ENCODE measurements at regions not wholly inside any gene's neighbourhood (a gene's known extent, or its start where the extent isn't known, plus 50 kb on each side); places are given as distances from the start of the nearest gene placed in this dataset.

DNA sequence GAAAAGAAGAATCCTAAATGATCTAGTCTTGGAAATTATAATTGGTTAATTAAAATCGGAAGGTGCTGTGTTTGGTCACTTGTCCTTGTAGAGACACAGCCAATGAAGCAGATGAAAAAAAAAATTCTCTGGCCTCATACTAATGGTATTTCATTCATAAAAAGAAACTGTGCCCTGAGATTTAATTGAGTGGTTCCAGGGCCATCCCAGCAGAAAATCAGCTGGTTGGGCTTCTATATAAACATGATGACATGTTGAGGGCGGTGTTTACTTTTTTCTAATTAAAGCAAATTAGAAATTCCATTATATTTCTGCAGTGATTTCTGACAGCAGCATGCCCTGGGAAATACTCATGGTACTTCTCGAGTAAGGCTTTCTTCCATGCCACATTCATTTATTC is 191.9 kb upstream of the KCNJ16 start (continued):
- TF ChIP-seq, protein P1, sequence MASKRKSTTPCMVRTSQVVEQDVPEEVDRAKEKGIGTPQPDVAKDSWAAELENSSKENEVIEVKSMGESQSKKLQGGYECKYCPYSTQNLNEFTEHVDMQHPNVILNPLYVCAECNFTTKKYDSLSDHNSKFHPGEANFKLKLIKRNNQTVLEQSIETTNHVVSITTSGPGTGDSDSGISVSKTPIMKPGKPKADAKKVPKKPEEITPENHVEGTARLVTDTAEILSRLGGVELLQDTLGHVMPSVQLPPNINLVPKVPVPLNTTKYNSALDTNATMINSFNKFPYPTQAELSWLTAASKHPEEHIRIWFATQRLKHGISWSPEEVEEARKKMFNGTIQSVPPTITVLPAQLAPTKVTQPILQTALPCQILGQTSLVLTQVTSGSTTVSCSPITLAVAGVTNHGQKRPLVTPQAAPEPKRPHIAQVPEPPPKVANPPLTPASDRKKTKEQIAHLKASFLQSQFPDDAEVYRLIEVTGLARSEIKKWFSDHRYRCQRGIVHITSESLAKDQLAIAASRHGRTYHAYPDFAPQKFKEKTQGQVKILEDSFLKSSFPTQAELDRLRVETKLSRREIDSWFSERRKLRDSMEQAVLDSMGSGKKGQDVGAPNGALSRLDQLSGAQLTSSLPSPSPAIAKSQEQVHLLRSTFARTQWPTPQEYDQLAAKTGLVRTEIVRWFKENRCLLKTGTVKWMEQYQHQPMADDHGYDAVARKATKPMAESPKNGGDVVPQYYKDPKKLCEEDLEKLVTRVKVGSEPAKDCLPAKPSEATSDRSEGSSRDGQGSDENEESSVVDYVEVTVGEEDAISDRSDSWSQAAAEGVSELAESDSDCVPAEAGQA (IDR thresholded peaks at IDR 0.05; ENCODE audit: low read depth) = no peak
- TF ChIP-seq, protein P1 (CRISPR knock-in tag; IDR thresholded peaks at IDR 0.05; ENCODE audit: borderline replicate concordance) = no peak
- TF ChIP-seq SIN3B (IDR thresholded peaks at IDR 0.05; ENCODE audit: low read length) = no peak
- TF ChIP-seq JARID2 (CRISPR knock-in tag; IDR thresholded peaks at IDR 0.05; ENCODE audit: insufficient replicate concordance) = no peak
- TF ChIP-seq ZNF263 (CRISPR knock-in tag; IDR thresholded peaks at IDR 0.05) = no peak
- TF ChIP-seq KLF9 (CRISPR knock-in tag; IDR thresholded peaks at IDR 0.05; ENCODE audit: low read depth) = no peak
- no peak for TF ChIP-seq TEAD2 (CRISPR knock-in tag; IDR thresholded peaks at IDR 0.05)
- no peak for TF ChIP-seq ZNF337 (CRISPR knock-in tag; IDR thresholded peaks at IDR 0.05; ENCODE audit: borderline replicate concordance, low read depth)
- TF ChIP-seq ZNF543 (CRISPR knock-in tag; IDR thresholded peaks at IDR 0.05) = no peak
- no peak for TF ChIP-seq KLF6 (CRISPR knock-in tag; IDR thresholded peaks at IDR 0.05)
- no peak for TF ChIP-seq CEBPG (CRISPR knock-in tag; IDR thresholded peaks at IDR 0.05)
- TF ChIP-seq FLYWCH1 (CRISPR knock-in tag; IDR thresholded peaks at IDR 0.05) = no peak
- no peak for TF ChIP-seq BCL3 (CRISPR knock-in tag; IDR thresholded peaks at IDR 0.05)
- TF ChIP-seq KDM4B (CRISPR knock-in tag; IDR thresholded peaks at IDR 0.05) = no peak
- TF ChIP-seq DBP (CRISPR knock-in tag; IDR thresholded peaks at IDR 0.05; ENCODE audit: not compliant biosample characterization) = no peak
- no peak for TF ChIP-seq CC2D1A (CRISPR knock-in tag; IDR thresholded peaks at IDR 0.05)
- no peak for TF ChIP-seq IKZF5 (CRISPR knock-in tag; IDR thresholded peaks at IDR 0.05)
- no peak for TF ChIP-seq PCBP1 (IDR thresholded peaks at IDR 0.05; ENCODE audit: borderline replicate concordance, low read depth, low read length)

All from HepG2 (cell line).